GM19455 (cell line): ENCODE measurements at regions not wholly inside any gene's neighbourhood (a gene's known extent, or its start where the extent isn't known, plus 50 kb on each side); places are given as distances from the start of the nearest gene placed in this dataset.
"Not testable (repeated sequence)": the region's sequence is repeated elsewhere in the genome, so short reads cannot be mapped to it uniquely, and the experiment has no call there.

Source experiments
- ATAC-seq: cut with Tn5 transposase; IDR thresholded peaks from one replicate; pipeline ENCODE4 v1.9.1; 2021; ENCODE audit not compliant: unreplicated experiment

- no peak for ATAC-seq
Measured at GRCh38 chr7:94173436-94173835, 169.3 kb upstream of the BET1 start.

GRCh38 chr7:94174375-94174774 lies 170.2 kb upstream of the BET1 start:
- ATAC-seq = no peak

GRCh38 chr7:94174956-94175355 lies 170.8 kb upstream of the BET1 start:
- ATAC-seq = no peak

- ATAC-seq = no peak
Measured at GRCh38 chr7:94176694-94177200, 172.6 kb upstream of the BET1 start.

- ATAC-seq = no peak
Measured at GRCh38 chr7:94177441-94177840, 173.3 kb upstream of the BET1 start.

GRCh38 chr7:94178230-94178629 lies 174.1 kb upstream of the BET1 start:
- ATAC-seq = peak; percentile 91

GRCh38 chr7:94179466-94179865 lies 175.3 kb upstream of the BET1 start:
- ATAC-seq = no peak

- ATAC-seq = no peak
Measured at GRCh38 chr7:94182066-94182465, 177.9 kb upstream of the BET1 start.

GRCh38 chr7:94182721-94183120 lies 178.6 kb upstream of the BET1 start:
- ATAC-seq = no peak

GRCh38 chr7:94183289-94183749 lies 179.2 kb upstream of the BET1 start:
- no peak for ATAC-seq

GRCh38 chr7:94183891-94184290 lies 179.7 kb upstream of the BET1 start:
- no peak for ATAC-seq

- ATAC-seq = no peak
Measured at GRCh38 chr7:94188350-94188749, 184.2 kb upstream of the BET1 start.

GRCh38 chr7:94190599-94191061 lies 186.5 kb upstream of the BET1 start:
- no peak for ATAC-seq

- ATAC-seq = not testable (repeated sequence)
Measured at GRCh38 chr7:94194426-94194825, 190.3 kb upstream of the BET1 start.

GRCh38 chr7:94195201-94195600 lies 191.0 kb upstream of the BET1 start:
- no peak for ATAC-seq

- no peak for ATAC-seq
Measured at GRCh38 chr7:94195813-94196212, 191.7 kb upstream of the BET1 start.

- no peak for ATAC-seq
Measured at GRCh38 chr7:94205529-94205928, 189.2 kb upstream of the COL1A2 start.

GRCh38 chr7:94206295-94206694 lies 188.4 kb upstream of the COL1A2 start:
- no peak for ATAC-seq

- no peak for ATAC-seq
Measured at GRCh38 chr7:94212160-94212559, 182.5 kb upstream of the COL1A2 start.

GRCh38 chr7:94216944-94217461 lies 177.7 kb upstream of the COL1A2 start:
- no peak for ATAC-seq

GRCh38 chr7:94217766-94218165 lies 176.9 kb upstream of the COL1A2 start:
- ATAC-seq = no peak

- ATAC-seq = no peak
Measured at GRCh38 chr7:94222516-94222915, 172.2 kb upstream of the COL1A2 start.

GRCh38 chr7:94223375-94224084 lies 171.2 kb upstream of the COL1A2 start:
- ATAC-seq = no peak
